ENCODE measurements at regions not wholly inside any gene's neighbourhood (a gene's known extent, or its start where the extent isn't known, plus 50 kb on each side); places are given as distances from the start of the nearest gene placed in this dataset.

- no peak overlapping the region for H3K56ac ChIP-seq (ENCODE audit: extremely low read depth, insufficient read depth, low read length)
- H3K9me3 ChIP-seq (ENCODE audit: control insufficient read depth, insufficient read depth, low read length), result no peaks in the 10 kb centered on the region
- H3K4me2 ChIP-seq (ENCODE audit: low read depth, low read length), result no peak overlapping the region
- CTCF ChIA-PET, result no interaction called here
- H2AK5ac ChIP-seq (ENCODE audit: low read depth, low read length), result no peak overlapping the region
- no peaks in the 10 kb centered on the region for H3K36me3 ChIP-seq (ENCODE audit: control insufficient read depth, insufficient read depth, low read length)
- no peak overlapping the region for H2AK9ac ChIP-seq (replicated peaks; ENCODE audit: low read depth, low read length, poor library complexity)
- no peak overlapping the region for H3K4me3 ChIP-seq (ENCODE audit: insufficient read depth, low read depth, low read length)
- H2BK20ac ChIP-seq (ENCODE audit: low read depth, low read length), result no peak overlapping the region
- no peaks in the 10 kb centered on the region for H4K20me1 ChIP-seq (ENCODE audit: insufficient read depth, low read length)
- H3K18ac ChIP-seq (ENCODE audit: low read depth, low read length), result no peak overlapping the region
- H3K4ac ChIP-seq (ENCODE audit: low read depth, low read length), result no peak overlapping the region
- TF ChIP-seq, protein P1, sequence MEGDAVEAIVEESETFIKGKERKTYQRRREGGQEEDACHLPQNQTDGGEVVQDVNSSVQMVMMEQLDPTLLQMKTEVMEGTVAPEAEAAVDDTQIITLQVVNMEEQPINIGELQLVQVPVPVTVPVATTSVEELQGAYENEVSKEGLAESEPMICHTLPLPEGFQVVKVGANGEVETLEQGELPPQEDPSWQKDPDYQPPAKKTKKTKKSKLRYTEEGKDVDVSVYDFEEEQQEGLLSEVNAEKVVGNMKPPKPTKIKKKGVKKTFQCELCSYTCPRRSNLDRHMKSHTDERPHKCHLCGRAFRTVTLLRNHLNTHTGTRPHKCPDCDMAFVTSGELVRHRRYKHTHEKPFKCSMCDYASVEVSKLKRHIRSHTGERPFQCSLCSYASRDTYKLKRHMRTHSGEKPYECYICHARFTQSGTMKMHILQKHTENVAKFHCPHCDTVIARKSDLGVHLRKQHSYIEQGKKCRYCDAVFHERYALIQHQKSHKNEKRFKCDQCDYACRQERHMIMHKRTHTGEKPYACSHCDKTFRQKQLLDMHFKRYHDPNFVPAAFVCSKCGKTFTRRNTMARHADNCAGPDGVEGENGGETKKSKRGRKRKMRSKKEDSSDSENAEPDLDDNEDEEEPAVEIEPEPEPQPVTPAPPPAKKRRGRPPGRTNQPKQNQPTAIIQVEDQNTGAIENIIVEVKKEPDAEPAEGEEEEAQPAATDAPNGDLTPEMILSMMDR (conservative IDR thresholded peaks at IDR 0.05; ENCODE audit: low read depth, low read length), result 0 out of 2 replicates have a peak, but pooled peaks have one; percentile 8
- TF ChIP-seq MAZ (IDR thresholded peaks at IDR 0.05; ENCODE audit: borderline replicate concordance, low read depth, low read length), result no peak
- TF ChIP-seq FOS (IDR thresholded peaks at IDR 0.05; ENCODE audit: low read depth, low read length), result no peak
- no peak for TF ChIP-seq CEBPB (IDR thresholded peaks at IDR 0.05; ENCODE audit: low read depth, low read length)
- H3K27ac ChIP-seq (ENCODE audit: insufficient read depth, low read length), result no peak overlapping the region
- WGBS, 2 experiments (ENCODE audit: extremely low coverage in 2 of 2, insufficient read length in 1 of 2), result no CpG with 5 or more reads among the region's 3 CpGs
- H3K79me1 ChIP-seq (ENCODE audit: low read depth in 1 of 2, low read length in 2 of 2), result no peaks in the 10 kb centered on the region
- H2BK5ac ChIP-seq (ENCODE audit: low read depth, low read length, poor library complexity, severe bottlenecking), result no peak overlapping the region
- intact Hi-C loops (cut with micrococcal nuclease), result no loop called here
- POLR2A ChIA-PET (ENCODE audit: unreplicated experiment), result no interaction called here
- H3K27me3 ChIP-seq (ENCODE audit: control insufficient read depth, insufficient read depth, low read length), result 0 out of 2 replicates have a peak, but pooled peaks cover 2% of the 10 kb centered on the region
- no peak overlapping the region for H3K23ac ChIP-seq (ENCODE audit: low read depth, low read length)
- no peaks in the 10 kb centered on the region for H3K4me1 ChIP-seq (ENCODE audit: control insufficient read depth, insufficient read depth, low read length)
- ATAC-seq (ENCODE audit: low read depth) (no peak), DNase-seq (no peak)
- dilution Hi-C loops (cut with HindIII; ENCODE audit: low sequenced_read_pairs, unreplicated experiment), result no loop called here
- no peak overlapping the region for H3K9ac ChIP-seq (ENCODE audit: low read depth, low read length)
- in situ Hi-C loops (cut with MboI; ENCODE audit: low sequenced_read_pairs), result loop anchor here (25.0 kb wide), 1 partner anchor 92 kb away; the partner anchor contains the start of gene CD93
- H2AFZ ChIP-seq (replicated peaks; ENCODE audit: low read length, poor library complexity), result no peak overlapping the region
- no TSS peak for BruUV-seq (replicated peaks)
- H3K9me1 ChIP-seq (ENCODE audit: insufficient read depth, low read length), result no peaks in the 10 kb centered on the region
- no peak overlapping the region for H2BK15ac ChIP-seq (ENCODE audit: low read depth, low read length)
- no peak overlapping the region for H4K91ac ChIP-seq (ENCODE audit: insufficient read depth, low read depth, low read length)
- no peak overlapping the region for H3K14ac ChIP-seq (replicated peaks; ENCODE audit: low read depth, low read length)
- H4K5ac ChIP-seq (ENCODE audit: low read depth, low read length), result no peak overlapping the region
- no peak overlapping the region for H2BK120ac ChIP-seq (ENCODE audit: low read depth, low read length)
- H4K8ac ChIP-seq (ENCODE audit: low read depth in 2 of 2, low read length in 2 of 2), result no peak overlapping the region
Measured at GRCh38 chr20:23178806-23179205, 92.7 kb upstream of the CD93 start.
